Sciatic nerve (tissue), 2 donors: ENCODE measurements at regions not wholly inside any gene's neighbourhood (a gene's known extent, or its start where the extent isn't known, plus 50 kb on each side); places are given as distances from the start of the nearest gene placed in this dataset.
"Not testable (repeated sequence)": the region's sequence is repeated elsewhere in the genome, so short reads cannot be mapped to it uniquely, and the experiment has no call there.

ENCODE experiments used
- ATAC-seq: fragments of 200-7000 bp; cut with Tn5 transposase; one replicate; pipeline ENCODE4 v1.9.1; 2020; ENCODE audit warnings: mild to moderate bottlenecking, moderate library complexity
- DNase-seq: peaks from one replicate; pipeline ENCODE4 v3.0.0-alpha.2; 2020; ENCODE audit warnings: low spot score
- intact Hi-C: fragments of 100-400 bp; cut with DNase I; formaldehyde crosslinking; loops from one replicate; pipeline ENCODE4 v1.14.2; 2022
- donor health status: DM: no; HTN: no; CAD: no.
- donor health status: DM: no; HTN: no; CAD: no.

GRCh38 chr6:86681140-86681539, 256.2 kb upstream of the HTR1E start:
- ATAC-seq, intact Hi-C loops, DNase-seq: not testable (repeated sequence)

GRCh38 chr6:86672125-86672524, 265.2 kb upstream of the HTR1E start:
- ATAC-seq, DNase-seq, intact Hi-C loops: not testable (repeated sequence)

- intact Hi-C loops: no loop called here
- no peak for DNase-seq
- ATAC-seq: no peak
These were observed 280.1 kb upstream of the HTR1E start for GRCh38 chr6:86657192-86657591.

GRCh38 chr6:86629123-86629522, 308.2 kb upstream of the HTR1E start:
- ATAC-seq: no peak
- no peak for DNase-seq
- intact Hi-C loops: no loop called here

GRCh38 chr6:86619428-86619827, 317.9 kb upstream of the HTR1E start:
- no peak for ATAC-seq
- no peak for DNase-seq

GRCh38 chr6:86615299-86615698, 322.0 kb upstream of the HTR1E start:
- no peak for DNase-seq
- intact Hi-C loops: no loop called here
- no peak for ATAC-seq

More at GRCh38 chr6:86619428-86619827, 317.9 kb upstream of the HTR1E start:
- intact Hi-C loops: no loop called here

- intact Hi-C loops: no loop called here
- ATAC-seq (no peak), DNase-seq (no peak)
These were observed 327.6 kb upstream of the HTR1E start for GRCh38 chr6:86609549-86610388.

- intact Hi-C loops, ATAC-seq, DNase-seq: not testable (repeated sequence)
These were observed 334.0 kb upstream of the HTR1E start for GRCh38 chr6:86603364-86603763.

- DNase-seq, ATAC-seq, intact Hi-C loops: not testable (repeated sequence)
These were observed 335.2 kb upstream of the HTR1E start for GRCh38 chr6:86602093-86602492.

- ATAC-seq, intact Hi-C loops, DNase-seq: not testable (repeated sequence)
These were observed 338.4 kb upstream of the HTR1E start for GRCh38 chr6:86598969-86599368.

- ATAC-seq: no peak
- DNase-seq: no peak
- intact Hi-C loops: no loop called here
These were observed 341.7 kb upstream of the HTR1E start for GRCh38 chr6:86595641-86596040.

- intact Hi-C loops: no loop called here
- DNase-seq: no peak
- no peak for ATAC-seq
These were observed 351.1 kb upstream of the HTR1E start for GRCh38 chr6:86586195-86586594.

- DNase-seq: no peak
- no peak for ATAC-seq
These were observed 355.5 kb upstream of the HTR1E start for GRCh38 chr6:86581833-86582232.

GRCh38 chr6:86563197-86563596, 374.1 kb upstream of the HTR1E start:
- DNase-seq (no peak), ATAC-seq (no peak)
- intact Hi-C loops: no loop called here

More at GRCh38 chr6:86581833-86582232, 355.5 kb upstream of the HTR1E start:
- intact Hi-C loops: no loop called here

GRCh38 chr6:86558318-86558717, 379.0 kb upstream of the HTR1E start:
- DNase-seq: no peak
- intact Hi-C loops: loop anchor here (5.0 kb wide), 1 partner anchor 1686 kb away; no protein-coding TSS in a partner anchor
- no peak for ATAC-seq

- ATAC-seq: no peak
- DNase-seq: no peak
- intact Hi-C loops: no loop called here
These were observed 400.0 kb upstream of the HTR1E start for GRCh38 chr6:86537292-86537861.

GRCh38 chr6:86536121-86536520, 401.2 kb upstream of the HTR1E start:
- no peak for ATAC-seq
- intact Hi-C loops: no loop called here
- no peak for DNase-seq

GRCh38 chr6:86535100-86535499, 402.2 kb upstream of the HTR1E start:
- no peak for ATAC-seq
- intact Hi-C loops: no loop called here
- DNase-seq: no peak

GRCh38 chr6:86529635-86530034, 407.7 kb upstream of the HTR1E start:
- intact Hi-C loops: no loop called here
- no peak for DNase-seq
- ATAC-seq: no peak

GRCh38 chr6:86526238-86526637, 411.1 kb upstream of the HTR1E start:
- no peak for DNase-seq
- intact Hi-C loops: no loop called here
- no peak for ATAC-seq
